HUES6 (cell line): ENCODE measurements at regions not wholly inside any gene's neighbourhood (a gene's known extent, or its start where the extent isn't known, plus 50 kb on each side); places are given as distances from the start of the nearest gene placed in this dataset.

ENCODE experiments used
- H3K27ac ChIP-seq: 2 replicates; pipeline ENCODE4 v1.7.0; 2013; ENCODE audit warnings: low read depth, mild to moderate bottlenecking, low read length, inconsistent platforms
- H3K27me3 ChIP-seq: 2 replicates; pipeline ENCODE4 v1.6.1; 2013; ENCODE audit warnings: low read length; ENCODE audit not compliant: control insufficient read depth, insufficient read depth
- H3K36me3 ChIP-seq: 2 replicates; pipeline ENCODE4 v1.6.1; 2013; ENCODE audit warnings: low read length; ENCODE audit not compliant: control insufficient read depth, insufficient read depth
- H3K4me1 ChIP-seq: 2 replicates; pipeline ENCODE4 v1.6.1; 2013; ENCODE audit warnings: low read length; ENCODE audit not compliant: control insufficient read depth, insufficient read depth
- H3K4me3 ChIP-seq: 2 replicates; pipeline ENCODE4 v1.5.1; 2013; ENCODE audit warnings: low read depth, low read length
- H3K9ac ChIP-seq: one replicate; pipeline ENCODE4 v1.6.1; 2013; ENCODE audit warnings: mild to moderate bottlenecking, low read length
- H3K9me3 ChIP-seq: 2 replicates; pipeline ENCODE4 v1.6.1; 2013; ENCODE audit warnings: low read depth, low read length; ENCODE audit not compliant: control insufficient read depth, insufficient read depth

DNA sequence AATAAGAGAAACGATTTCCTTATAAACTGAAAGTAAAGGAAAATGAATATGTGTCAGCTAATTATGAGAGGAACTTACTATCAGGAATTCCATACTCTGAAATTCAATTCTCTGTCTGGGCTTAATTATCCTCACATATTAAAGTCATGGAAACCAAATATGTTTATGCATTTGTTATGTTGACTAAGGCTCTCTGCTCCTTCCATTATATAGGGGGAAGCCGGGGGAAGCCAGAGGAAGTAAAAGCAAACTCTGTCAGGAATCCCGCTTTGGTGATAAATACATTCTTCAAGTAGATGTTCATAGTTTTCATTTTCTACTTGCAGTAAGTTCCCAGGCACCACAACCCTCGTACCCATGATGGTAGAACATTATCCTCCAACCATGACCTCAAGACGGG is 142.8 kb upstream of the VCX2 start:
- H3K27me3 ChIP-seq, result no peaks in the 10 kb centered on the region; the same call in 1 of the 2 replicates
- no peaks in the 10 kb centered on the region for H3K36me3 ChIP-seq
- 0 out of 2 replicates have a peak, but pooled peaks cover 2% of the 10 kb centered on the region for H3K4me1 ChIP-seq
- H3K9ac ChIP-seq, result no peak overlapping the region
- no peaks in the 10 kb centered on the region for H3K9me3 ChIP-seq
- no peak overlapping the region for H3K4me3 ChIP-seq
- no peak overlapping the region for H3K27ac ChIP-seq

DNA sequence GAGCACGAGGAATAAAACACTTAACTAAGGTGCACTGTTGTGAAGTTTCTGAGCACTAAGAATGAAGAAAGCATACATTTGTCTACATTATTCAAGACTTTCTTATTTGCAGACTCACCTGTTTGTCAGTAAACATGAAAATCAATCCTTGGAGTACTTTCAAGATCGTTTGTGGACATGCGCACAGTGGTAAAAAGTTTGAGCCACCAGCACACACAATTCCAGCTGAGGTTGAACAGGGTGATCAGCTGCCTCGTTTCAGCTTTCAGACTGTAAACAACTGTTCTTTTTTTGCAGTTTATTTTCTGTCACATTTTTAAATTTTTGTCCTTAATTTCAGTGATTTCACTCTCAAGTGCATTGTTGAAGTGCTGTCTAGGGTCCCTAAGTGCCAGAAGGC is 143.8 kb upstream of the VCX2 start:
- Histone ChIP-seq H3K9me3 (no peaks in the 10 kb centered on the region), H3K4me3 (no peak overlapping the region), H3K4me1 (peaks cover 11% of the 10 kb centered on the region), H3K27me3 (no peaks in the 10 kb centered on the region; the same call in 1 of the 2 replicates), H3K27ac (no peak overlapping the region), H3K9ac (no peak overlapping the region), H3K36me3 (no peaks in the 10 kb centered on the region)

DNA sequence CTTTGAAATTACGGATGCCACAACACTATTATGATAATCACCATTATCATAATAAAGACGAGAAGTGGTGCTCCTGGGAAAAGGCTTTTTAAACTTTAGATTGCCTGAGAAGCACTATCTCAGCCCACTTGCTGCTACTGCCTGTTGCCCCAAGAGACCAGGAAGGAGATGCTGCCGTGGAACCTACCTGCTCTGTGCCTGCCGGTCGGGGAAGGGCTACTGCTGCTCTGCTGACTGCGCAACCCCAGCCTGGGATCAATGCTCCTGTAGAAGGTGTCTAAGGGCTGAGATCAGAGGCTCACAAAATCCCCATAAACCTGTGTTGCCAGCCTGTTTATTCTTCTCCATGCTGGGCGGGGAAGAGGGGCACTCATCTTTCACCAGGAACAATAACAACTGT is 145.3 kb upstream of the VCX3B start:
- H3K9ac ChIP-seq, result peak overlapping the region; percentile 30

DNA sequence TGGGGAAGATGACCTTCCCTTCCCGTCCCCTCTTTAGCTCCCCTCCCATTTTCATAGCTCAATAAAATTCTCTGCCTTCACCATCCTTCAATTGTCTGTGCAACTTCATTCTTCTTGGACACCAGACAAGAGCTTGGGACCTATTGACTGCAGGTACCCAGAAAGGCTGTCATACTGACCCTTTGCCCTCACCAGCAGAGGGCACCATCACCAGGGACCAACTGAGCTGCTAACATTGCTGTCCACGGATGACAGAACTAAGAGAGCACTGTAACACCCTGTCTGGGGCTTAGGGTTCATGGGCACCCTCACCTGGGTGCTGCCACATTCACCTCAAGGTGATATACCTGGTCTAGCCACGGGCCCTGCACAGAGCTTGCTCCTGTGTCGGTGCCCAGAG is 141.3 kb upstream of the VCX3B start:
- no peaks in the 10 kb centered on the region; the same call in 1 of the 2 replicates for H3K27me3 ChIP-seq
- no peaks in the 10 kb centered on the region for H3K36me3 ChIP-seq
- H3K4me3 ChIP-seq, result no peak overlapping the region
- 0 out of 2 replicates have a peak, but pooled peaks cover 4% of the 10 kb centered on the region for H3K9me3 ChIP-seq
- no peak overlapping the region for H3K27ac ChIP-seq
- peaks cover 19% of the 10 kb centered on the region for H3K4me1 ChIP-seq
- no peak overlapping the region for H3K9ac ChIP-seq

More for the DNA sequence above, 145.3 kb upstream of the VCX3B start:
- Histone ChIP-seq H3K9me3 (0 out of 2 replicates have a peak, but pooled peaks cover 4% of the 10 kb centered on the region), H3K4me3 (peak overlapping the region; percentile 5; the same call in 1 of the 2 replicates), H3K27ac (no peak overlapping the region), H3K36me3 (no peaks in the 10 kb centered on the region), H3K4me1 (peaks cover 19% of the 10 kb centered on the region), H3K27me3 (no peaks in the 10 kb centered on the region)

DNA sequence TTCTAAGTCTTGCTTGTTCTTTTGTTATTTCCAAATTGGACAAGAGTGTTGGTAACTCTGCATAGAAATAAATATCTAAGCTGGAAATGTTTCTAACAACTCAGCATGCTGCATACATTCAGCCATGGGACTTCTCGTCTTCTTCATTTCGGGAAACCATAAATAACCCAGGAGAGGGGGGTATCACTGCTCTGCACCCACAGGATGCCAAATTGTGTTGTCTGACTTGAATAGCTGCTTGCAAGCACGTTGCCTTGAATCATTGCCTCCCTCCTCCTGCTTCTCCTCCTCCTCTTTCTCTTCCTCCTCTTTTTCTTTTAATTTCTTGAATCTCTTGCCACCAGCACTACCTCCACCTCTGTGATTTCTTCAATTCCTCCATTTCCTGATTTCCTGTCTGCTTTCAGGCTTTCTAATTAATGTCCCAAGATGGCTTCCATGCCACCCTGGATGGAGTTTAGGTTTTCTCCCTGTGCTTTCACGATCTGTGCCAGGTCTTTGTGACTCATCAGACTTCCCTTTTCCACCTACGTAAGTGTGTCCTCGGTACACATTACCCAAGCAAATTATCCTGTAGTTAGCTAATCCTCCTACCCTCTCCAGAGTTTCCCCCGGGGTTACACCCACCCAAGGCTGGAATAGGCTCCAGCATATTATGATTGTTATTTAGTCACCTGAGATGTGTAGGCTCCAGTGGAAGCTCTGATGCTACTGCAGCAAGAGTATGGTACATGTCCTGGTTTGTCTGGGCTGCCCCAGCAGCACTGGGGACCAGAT is 122.6 kb upstream of the VCX3B start:
- Histone ChIP-seq H3K9ac (no peak overlapping the region), H3K27ac (no peak overlapping the region), H3K9me3 (no peaks in the 10 kb centered on the region; the same call in 1 of the 2 replicates), H3K4me3 (no peak overlapping the region), H3K36me3 (no peaks in the 10 kb centered on the region), H3K4me1 (no peaks in the 10 kb centered on the region), H3K27me3 (no peaks in the 10 kb centered on the region; the same call in 1 of the 2 replicates)

DNA sequence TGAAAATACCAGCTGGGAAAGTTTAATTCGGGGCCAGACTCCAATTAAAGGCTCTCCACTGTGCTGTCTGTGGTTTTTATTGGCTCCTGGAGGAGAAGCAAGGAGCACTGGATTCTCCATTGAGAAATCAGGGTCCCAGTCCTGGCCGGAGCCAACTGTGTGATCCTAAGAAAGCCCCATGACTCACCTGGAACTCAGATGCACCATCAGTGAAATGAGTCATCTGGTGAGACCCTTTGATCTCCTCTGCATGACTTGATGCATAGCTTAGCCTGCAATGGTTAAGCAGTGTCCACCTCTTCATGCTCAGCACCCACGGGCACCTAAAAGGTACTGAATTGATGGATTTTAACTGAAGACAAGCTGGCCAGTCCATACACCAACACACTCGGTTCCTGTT is 119.2 kb upstream of the VCX3B start:
- no peaks in the 10 kb centered on the region for H3K27me3 ChIP-seq
- H3K36me3 ChIP-seq, result no peaks in the 10 kb centered on the region
- H3K27ac ChIP-seq, result no peak overlapping the region
- H3K4me3 ChIP-seq, result no peak overlapping the region
- no peaks in the 10 kb centered on the region; the same call in 1 of the 2 replicates for H3K9me3 ChIP-seq
- H3K9ac ChIP-seq, result no peak overlapping the region
- no peaks in the 10 kb centered on the region for H3K4me1 ChIP-seq

DNA sequence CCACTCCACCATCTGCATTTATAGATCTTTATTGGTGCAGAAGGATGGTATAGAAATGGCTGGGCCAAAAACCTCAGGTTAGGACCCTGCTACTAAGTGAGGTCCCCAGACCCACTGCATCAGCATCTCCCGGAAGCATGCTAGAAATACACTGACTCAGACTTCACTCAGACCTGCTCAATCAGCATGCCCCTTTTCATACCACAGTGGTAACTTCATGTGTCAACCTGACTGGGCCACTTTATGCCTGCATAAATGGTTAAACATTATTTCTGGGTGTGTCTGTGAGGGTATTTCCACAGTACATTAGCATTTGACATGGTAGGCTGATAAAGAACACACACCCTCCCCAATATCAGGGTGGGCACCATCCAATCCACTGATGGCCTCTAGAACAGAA is 118.6 kb upstream of the VCX3B start:
- Histone ChIP-seq H3K27ac (no peak overlapping the region), H3K9me3 (no peaks in the 10 kb centered on the region; the same call in 1 of the 2 replicates), H3K4me3 (no peak overlapping the region), H3K36me3 (no peaks in the 10 kb centered on the region), H3K9ac (no peak overlapping the region), H3K4me1 (no peaks in the 10 kb centered on the region), H3K27me3 (no peaks in the 10 kb centered on the region)

DNA sequence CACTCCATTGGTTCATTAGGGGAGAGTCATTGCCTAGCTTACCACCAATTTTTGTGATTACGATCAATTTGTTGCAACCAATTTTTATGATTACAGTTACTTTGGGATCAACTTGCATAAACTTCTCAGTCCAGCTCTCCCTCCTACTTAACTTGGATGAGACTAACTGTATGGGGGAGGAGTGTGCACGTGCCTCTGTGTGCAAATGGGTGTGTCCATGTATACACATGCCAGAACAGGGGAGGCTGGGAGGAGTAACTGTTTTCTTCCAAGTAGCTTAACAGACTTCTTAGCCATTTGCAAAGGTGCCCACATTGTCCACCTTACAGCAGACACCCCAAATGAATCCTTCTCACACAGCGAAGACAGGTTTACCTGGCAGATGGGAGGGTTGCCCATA is 117.7 kb upstream of the VCX3B start:
- no peak overlapping the region for H3K4me3 ChIP-seq
- no peaks in the 10 kb centered on the region for H3K36me3 ChIP-seq
- no peak overlapping the region for H3K27ac ChIP-seq
- no peak overlapping the region for H3K9ac ChIP-seq
- H3K27me3 ChIP-seq, result no peaks in the 10 kb centered on the region
- no peaks in the 10 kb centered on the region for H3K4me1 ChIP-seq
- no peaks in the 10 kb centered on the region; the same call in 1 of the 2 replicates for H3K9me3 ChIP-seq

DNA sequence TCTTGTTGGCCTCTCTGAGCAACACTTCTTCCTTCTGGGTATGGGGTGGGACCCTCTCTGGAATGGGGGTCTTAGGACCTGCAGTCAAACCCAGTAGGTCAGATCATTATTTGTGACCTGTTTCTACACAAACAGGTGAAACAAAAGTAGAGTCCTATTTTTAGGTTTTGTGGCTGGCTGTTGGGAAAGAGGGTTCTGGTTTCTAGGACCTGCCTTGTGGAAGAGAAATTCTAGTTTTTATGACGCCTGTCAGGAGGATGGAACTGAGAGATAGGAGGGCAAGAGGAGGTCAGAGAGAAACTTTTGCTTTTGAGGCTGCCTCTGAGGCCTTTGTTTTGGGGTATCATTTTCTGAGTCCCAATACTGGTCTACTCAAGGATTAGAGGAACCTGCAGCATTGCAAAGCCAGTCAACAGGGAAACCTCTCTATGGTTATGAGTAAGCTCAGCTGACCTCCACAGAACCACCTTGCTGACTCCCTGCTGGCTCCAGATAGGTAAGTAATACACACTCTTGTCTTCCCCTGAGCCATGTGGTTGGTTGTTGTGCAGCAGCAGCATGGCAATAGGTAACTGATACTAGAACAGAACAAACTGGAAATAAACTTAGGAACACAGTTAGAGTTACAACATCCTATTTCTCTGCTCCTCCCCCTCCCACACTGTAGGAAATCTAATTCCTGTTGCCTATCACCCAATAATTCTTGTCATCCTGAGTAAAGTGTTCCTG is 114.7 kb upstream of the VCX3B start:
- no peak overlapping the region for H3K27ac ChIP-seq

DNA sequence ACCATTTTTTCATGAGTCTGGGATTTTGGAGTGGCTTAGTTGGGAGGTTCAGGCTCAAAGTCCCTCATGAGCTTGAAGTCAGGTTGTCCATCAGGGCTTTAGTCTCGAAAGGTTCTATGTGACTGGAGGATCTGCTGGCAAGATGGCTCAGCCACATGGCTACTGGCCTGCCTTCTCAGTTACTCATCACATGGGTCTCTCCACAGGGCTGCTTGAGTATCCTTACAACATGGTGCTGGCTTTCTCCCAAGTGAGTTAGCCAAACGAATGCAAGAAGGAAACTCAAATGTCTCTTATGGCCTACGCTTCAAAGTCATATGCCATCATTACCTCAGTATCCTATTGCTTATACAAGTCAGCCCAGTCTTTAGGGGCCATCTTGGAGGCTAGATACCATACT is 106.3 kb upstream of the VCX3B start:
- H3K4me3 ChIP-seq, result no peak overlapping the region
- peaks cover 23% of the 10 kb centered on the region for H3K4me1 ChIP-seq
- H3K27ac ChIP-seq, result no peak overlapping the region
- 0 out of 2 replicates have a peak, but pooled peaks cover 6% of the 10 kb centered on the region for H3K9me3 ChIP-seq
- H3K9ac ChIP-seq, result no peak overlapping the region
- H3K27me3 ChIP-seq, result no peaks in the 10 kb centered on the region
- H3K36me3 ChIP-seq, result no peaks in the 10 kb centered on the region; the same call in 1 of the 2 replicates

More for the DNA sequence above, 114.7 kb upstream of the VCX3B start:
- H3K27me3 ChIP-seq, result no peaks in the 10 kb centered on the region
- H3K9me3 ChIP-seq, result no peaks in the 10 kb centered on the region; the same call in 1 of the 2 replicates
- no peak overlapping the region for H3K9ac ChIP-seq
- H3K4me1 ChIP-seq, result peaks cover 5% of the 10 kb centered on the region
- H3K4me3 ChIP-seq, result no peak overlapping the region
- no peaks in the 10 kb centered on the region for H3K36me3 ChIP-seq
